HG02623 (cell line): ENCODE measurements at regions not wholly inside any gene's neighbourhood (a gene's known extent, or its start where the extent isn't known, plus 50 kb on each side); places are given as distances from the start of the nearest gene placed in this dataset.

Experiments
- ATAC-seq: cut with Tn5 transposase; IDR thresholded peaks from one replicate; pipeline ENCODE4 v1.9.1; 2021; ENCODE audit warnings: moderate library complexity; ENCODE audit not compliant: unreplicated experiment

DNA sequence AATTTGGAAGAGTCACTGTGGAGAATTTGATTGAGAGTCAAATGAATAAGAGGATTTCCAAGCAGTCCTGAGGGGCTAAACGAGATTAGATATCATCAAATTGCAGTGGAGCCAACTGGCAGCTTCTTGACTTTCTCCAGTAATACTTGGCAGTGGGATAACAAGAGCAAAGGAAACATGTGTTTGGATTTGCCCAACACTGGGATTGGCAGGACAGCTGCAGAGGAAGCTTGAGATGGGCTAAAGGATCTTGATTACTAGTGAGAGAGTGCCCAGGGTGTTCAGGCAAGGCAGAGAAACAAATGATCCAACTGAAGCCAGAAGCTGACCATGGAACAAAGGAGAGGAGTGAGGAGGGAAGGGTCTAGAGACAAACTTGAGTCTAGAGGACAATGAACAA lies 356.0 kb upstream of the ISL1 start:
- no peak for ATAC-seq

GRCh38 chr5:51028394-51028793 lies 354.9 kb upstream of the ISL1 start:
- no peak for ATAC-seq

- no peak for ATAC-seq
Observed at GRCh38 chr5:51033215-51033614, 350.0 kb upstream of the ISL1 start.

DNA sequence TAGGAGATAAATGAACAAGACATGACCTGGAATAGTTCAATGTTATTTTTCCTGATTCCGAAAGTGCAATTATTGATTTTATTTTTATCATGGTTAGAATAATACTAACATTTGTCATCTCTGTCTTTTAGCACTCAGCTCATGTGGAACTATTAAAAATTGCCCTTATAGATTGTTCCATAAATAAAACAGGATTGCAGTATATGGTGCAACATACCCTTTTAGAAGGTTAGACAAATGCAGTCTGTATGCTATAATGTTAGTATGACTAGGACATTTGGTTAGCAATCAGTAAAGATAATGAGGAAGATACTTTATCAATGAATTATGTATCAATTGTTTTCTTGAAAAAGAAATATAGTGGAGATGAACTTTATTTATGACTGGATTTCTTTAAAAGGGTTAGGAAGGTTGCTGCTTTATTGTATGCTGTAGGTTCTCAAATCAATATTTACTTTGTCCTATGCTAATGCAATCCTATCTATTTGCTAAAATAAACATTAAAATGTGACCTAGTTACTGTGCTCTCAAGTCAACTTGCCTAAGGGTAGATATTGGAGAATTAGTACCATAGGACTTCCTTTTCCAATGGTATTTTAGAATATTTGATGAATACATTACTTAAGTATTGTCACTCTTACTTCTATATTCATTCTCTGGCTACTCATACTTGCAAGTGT lies 348.9 kb upstream of the ISL1 start:
- ATAC-seq, result no peak

GRCh38 chr5:51039424-51040329 lies 343.6 kb upstream of the ISL1 start:
- ATAC-seq, result no peak

- ATAC-seq, result no peak
Observed at GRCh38 chr5:51043745-51044144, 339.5 kb upstream of the ISL1 start.

DNA sequence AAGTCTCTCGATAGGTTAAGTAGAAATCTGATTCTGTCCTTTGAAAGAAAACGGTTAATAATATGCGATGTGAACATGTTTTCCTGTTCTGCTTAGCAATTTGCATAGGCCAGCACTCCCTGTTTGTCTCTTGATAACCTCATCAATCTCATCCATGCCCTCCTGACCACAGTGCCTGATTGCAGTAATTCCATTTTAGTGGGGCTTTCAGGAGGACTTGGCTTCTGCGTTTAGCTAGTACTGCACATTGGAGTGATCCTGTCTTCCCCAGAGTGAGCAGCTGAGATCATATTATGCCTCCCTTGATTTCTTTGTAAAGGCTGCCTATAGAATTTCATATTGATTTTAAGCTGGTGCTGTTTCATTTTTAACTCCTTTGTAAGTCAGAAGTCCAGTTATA lies 335.9 kb upstream of the ISL1 start:
- no peak for ATAC-seq

DNA sequence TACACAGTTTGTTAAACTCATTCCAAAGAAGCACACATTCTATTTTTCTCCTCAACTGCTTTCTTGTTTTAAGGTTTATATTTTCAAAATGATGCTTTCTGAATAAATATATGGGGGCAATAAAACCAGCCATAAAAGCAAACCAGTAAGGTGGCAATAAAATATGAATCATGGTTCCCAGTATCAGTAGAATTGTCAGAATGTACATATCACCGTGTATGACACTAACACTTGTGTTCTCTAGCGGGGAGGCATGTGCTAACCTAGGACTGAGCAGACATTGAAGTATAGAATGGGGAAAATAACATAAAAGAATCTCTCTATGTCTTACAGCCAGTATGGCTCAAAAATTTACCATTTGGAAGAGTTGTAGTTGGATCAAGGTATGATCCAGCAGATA lies 329.9 kb upstream of the ISL1 start:
- no peak for ATAC-seq

DNA sequence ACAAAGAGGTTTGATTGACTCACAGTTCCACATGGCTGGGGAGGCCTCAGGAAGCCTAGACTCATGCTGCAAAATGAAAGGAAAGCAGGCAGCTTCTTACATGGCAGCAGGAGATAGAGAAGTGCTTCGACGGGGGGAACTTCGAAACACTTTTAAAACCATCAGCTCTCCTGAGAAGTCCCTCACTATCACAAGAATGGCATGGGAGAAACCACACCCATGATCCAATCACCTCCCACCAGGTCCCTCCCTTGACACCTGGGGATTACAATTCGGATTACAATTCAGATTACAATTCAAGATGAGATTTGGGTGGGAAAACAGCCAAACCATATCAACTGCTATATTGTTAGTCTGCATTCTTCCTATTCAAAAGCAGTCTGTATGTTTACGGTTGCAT lies 322.3 kb upstream of the ISL1 start:
- ATAC-seq, result no peak

DNA sequence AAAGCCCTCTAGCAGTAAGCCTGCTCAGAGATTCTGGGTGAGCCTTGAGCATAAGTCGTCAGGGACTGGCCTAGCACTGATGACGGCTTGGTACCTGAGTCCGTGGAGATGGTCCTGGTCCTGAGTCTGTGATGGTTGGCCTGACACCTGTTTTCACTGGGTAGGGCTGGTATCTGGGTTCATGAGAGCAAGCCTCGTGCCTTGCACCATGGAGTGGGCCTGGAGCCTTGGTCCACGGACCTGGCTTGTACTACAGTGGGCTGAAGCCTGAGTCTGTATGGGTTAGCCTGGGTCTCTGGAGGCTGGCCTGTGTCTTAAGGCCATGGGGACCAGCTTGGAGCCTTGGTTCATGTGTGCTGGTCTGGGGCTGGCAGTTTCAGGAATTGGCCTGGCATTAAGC lies 310.3 kb upstream of the ISL1 start:
- ATAC-seq, result no peak

- ATAC-seq, result no peak
Observed at GRCh38 chr5:51082741-51083140, 300.5 kb upstream of the ISL1 start.

DNA sequence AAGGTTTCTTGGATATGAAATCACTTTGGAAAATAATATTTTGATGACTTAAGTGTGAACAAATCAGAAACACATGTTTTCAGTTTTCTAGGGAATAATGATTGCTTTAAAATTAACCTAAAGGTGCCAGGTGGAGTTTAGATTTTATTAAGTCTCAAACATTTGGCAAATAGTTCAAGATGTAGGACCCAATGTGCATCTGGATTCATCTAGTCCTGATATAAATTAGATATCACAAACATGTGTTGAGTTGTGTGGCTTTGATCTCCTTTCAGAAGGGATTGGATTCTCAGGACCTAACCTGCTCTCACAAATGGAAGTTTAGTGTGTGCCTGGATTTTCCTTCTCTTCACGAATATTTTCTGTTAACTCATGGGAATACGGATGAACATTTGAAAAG lies 291.4 kb upstream of the ISL1 start:
- ATAC-seq, result no peak

DNA sequence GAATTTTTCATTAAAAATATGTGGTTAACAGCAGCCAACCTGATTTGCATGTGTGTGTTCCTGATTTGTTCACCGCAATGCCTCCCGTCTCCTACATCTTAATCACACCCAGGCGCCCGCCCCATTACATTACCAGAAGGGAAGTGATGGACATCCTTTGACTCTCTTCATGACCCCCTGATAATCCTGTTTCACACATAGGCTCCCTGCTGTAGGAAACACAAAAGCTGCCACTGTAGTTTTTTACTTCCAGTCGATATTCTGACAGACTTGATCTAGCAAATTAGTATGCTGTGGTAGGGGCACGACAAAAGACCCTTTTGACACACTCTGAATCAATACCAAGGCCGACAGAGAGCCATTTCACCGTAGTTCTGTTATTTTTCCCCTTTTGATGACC lies 287.8 kb upstream of the ISL1 start:
- no peak for ATAC-seq

DNA sequence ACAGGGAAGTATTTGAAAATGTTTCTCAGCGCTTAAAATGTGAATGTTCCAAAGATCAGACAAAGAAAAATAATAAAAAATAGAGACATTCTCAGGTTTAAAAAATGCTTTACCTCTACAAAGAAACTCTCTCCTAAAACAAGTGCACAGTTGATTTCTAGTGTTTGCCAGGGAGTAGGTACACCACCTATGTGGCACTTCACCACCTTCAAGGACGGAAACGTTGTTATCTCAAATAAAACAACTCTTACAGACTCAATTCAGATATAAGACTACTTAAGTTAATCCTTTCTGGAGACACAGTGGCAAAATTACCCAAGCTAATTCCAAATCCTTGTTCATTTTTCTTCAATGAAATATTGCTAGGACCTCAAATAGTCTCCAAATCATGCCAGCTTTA lies 286.4 kb upstream of the ISL1 start:
- ATAC-seq, result no peak

- ATAC-seq, result no peak
Observed at GRCh38 chr5:51099173-51099853, 283.9 kb upstream of the ISL1 start.

DNA sequence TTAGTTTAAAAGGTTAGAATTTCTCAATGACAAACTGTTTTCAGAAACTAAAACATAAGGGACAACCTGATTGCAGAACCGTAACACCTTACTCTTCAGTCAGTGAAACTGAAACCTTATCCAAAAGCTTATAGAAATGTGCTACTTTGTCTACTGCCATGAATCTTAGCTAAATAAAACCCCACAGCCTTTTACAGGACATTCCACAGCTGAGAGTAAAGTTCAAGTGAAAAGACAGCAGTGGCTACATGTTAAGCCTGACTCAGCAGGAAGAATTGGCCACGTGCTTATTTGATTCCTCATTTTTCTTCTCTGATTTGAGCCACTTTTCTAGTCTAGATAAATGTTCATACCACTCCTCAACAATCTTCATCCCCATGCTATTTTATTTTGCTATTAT lies 278.7 kb upstream of the ISL1 start:
- ATAC-seq, result no peak

- ATAC-seq, result no peak
Observed at GRCh38 chr5:51109786-51110410, 273.4 kb upstream of the ISL1 start.

DNA sequence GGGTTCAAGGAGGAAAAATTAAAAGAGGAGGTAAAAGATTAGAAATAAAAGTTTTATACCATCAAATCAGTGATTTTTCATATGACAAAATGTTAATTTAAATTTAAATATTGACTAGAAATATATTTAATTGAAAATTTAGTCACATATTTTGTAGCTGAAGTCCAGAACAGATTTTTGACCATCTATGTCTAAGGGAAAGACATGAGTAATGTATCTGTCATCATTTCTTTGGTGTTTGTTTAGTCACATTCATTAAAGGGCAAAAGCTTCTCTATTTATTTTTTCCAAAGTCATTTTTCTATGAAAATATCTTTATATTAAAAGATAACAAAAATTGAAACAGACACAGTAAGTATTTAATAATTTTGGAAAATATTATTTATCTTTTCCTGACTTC lies 252.0 kb upstream of the ISL1 start:
- ATAC-seq, result no peak

DNA sequence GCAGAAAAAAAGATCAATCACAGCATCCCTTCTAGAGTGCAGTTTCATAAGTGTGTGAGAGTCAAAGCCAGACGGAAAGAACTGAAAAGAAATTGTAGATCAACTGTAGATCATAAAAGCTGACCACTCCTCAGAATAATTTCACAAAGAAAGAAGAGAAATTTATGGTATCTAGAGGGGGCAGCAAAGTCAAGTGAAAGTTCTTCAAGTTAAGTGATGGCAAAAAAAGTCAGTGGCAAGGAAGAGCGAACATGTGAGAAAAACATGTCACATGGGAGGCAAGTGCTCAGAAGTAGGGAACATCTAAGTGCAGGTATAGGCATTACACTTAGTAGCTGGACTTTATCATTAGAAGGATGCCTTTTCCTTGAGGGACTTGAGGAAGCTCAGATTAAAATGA lies 245.1 kb upstream of the ISL1 start:
- ATAC-seq, result no peak

DNA sequence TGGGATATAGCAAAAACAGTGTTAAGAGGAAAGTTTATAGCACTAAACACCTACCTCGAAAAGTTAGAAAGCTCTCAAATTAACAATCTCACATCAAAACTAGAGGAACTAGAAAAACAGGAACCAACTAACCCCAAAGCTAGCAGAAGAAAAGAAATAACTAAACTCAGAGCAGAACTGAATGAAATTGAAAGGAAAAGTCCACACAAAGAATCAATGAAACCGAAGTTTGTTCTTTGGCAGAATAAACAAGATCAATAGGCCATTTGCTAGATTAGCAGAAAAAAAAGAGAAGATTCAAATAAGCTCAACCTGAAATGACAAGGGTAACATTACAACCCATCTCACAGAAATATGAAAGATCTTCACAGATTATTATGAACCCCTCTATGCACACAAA lies 234.8 kb upstream of the ISL1 start:
- no peak for ATAC-seq

DNA sequence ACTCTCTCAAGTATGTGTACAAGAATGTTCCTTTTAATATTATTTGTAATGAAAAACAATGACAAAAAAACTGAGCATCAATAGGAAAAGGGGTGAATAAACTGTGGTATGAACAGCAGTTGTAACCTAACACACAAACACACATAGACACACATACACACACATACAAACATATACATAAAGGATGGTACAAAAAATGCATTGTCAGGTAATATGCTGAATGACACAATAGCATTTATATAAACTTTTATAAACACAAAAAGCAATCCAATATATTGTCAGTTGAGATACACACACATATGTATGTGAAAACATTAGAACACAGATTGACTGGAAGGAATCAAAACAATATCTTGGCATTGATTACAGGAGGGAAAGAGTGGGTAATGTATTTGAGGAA lies 227.0 kb upstream of the ISL1 start:
- ATAC-seq, result no peak

DNA sequence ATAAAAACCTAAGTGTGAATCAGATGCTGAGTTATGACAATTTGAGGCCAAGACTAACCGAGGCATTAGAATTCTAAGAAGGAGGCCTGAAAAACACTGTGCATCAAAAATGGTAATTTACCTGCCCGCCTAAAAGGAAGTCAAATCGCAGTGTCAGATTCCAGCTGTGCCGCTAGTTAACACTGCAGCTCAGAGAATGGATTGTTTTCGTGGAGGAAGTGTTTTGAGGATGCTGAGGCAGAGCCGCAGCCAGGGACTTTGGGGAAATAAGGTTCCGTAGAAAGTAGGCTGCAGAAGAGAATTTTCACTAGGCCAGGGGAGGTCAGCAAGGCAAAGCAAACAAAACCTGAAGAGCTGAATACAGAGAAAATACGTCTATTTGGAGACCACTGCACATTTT lies 226.4 kb upstream of the ISL1 start:
- ATAC-seq, result no peak
